AG04449 (cell line): ENCODE measurements at regions not wholly inside any gene's neighbourhood (a gene's known extent, or its start where the extent isn't known, plus 50 kb on each side); places are given as distances from the start of the nearest gene placed in this dataset.

ENCODE experiments used
- CTCF ChIA-PET: fragments of 350-600 bp; formaldehyde crosslinking; extraction: SDS; loops from one replicate; lab custom pipeline; 2021; ENCODE audit warnings: antibody characterized with exemption; lab: Yijun Ruan, JAX
- POLR2A ChIA-PET: fragments of 400-600, 350-600 bp; formaldehyde crosslinking; extraction: SDS; loops from one replicate; lab custom pipeline; 2020; ENCODE audit warnings: antibody characterized with exemption, inconsistent platforms; lab: Yijun Ruan, JAX
- DNase-seq: peaks from one replicate; pipeline ENCODE4 v3.0.0-alpha.2; 2010; ENCODE audit warnings: low read depth, low spot score
- H3K4me3 ChIP-seq: 2 replicates; pipeline ENCODE4 v1.5.1; 2011; ENCODE audit warnings: low read depth, mild to moderate bottlenecking, control low read depth, low read length
- TF ChIP-seq, protein P1 (sequence below): IDR thresholded peaks from one replicate; pipeline ENCODE4 v1.5.1; 2011; ENCODE audit warnings: mild to moderate bottlenecking, moderate library complexity, low read length, control low read depth, inconsistent platforms; ENCODE audit not compliant: insufficient read depth; ENCODE audit errors: missing control alignments

GRCh38 chr14:82533351-82533750 lies 999.7 kb upstream of the SEL1L start:
- H3K4me3 ChIP-seq = no peak overlapping the region
- CTCF ChIA-PET = no interaction called here

GRCh38 chr14:82536566-82536965 lies 1002.9 kb upstream of the SEL1L start:
- no peak for DNase-seq
- TF ChIP-seq, protein P1, sequence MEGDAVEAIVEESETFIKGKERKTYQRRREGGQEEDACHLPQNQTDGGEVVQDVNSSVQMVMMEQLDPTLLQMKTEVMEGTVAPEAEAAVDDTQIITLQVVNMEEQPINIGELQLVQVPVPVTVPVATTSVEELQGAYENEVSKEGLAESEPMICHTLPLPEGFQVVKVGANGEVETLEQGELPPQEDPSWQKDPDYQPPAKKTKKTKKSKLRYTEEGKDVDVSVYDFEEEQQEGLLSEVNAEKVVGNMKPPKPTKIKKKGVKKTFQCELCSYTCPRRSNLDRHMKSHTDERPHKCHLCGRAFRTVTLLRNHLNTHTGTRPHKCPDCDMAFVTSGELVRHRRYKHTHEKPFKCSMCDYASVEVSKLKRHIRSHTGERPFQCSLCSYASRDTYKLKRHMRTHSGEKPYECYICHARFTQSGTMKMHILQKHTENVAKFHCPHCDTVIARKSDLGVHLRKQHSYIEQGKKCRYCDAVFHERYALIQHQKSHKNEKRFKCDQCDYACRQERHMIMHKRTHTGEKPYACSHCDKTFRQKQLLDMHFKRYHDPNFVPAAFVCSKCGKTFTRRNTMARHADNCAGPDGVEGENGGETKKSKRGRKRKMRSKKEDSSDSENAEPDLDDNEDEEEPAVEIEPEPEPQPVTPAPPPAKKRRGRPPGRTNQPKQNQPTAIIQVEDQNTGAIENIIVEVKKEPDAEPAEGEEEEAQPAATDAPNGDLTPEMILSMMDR = no peak
- ChIA-PET POLR2A (no interaction called here), CTCF (no interaction called here)
- H3K4me3 ChIP-seq = no peak overlapping the region

More at GRCh38 chr14:82533351-82533750, 999.7 kb upstream of the SEL1L start:
- DNase-seq = no peak
- TF ChIP-seq, protein P1 = no peak
- POLR2A ChIA-PET = no interaction called here

DNA sequence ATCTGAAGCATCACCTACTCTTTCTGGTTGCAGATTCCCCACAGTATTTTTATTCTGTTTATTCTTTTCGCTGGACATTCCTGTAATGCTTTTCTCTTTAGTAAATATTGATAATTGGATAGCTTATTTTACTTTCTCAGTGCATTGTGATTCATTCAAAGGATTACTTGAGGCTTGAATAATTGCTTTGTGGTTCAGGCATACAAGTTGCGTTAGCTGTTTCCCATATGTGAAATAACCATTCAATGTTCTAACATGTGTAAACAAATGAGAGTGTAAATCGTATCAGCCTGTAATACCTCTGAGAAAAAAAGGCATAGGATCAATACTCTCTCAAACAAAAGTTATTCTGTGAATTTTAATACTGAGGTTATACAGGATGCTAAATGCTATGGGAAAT lies 1004.2 kb upstream of the SEL1L start:
- CTCF ChIA-PET = no interaction called here
- TF ChIP-seq, protein P1 = no peak
- POLR2A ChIA-PET = no interaction called here
- H3K4me3 ChIP-seq = no peak overlapping the region
- no peak for DNase-seq

- POLR2A ChIA-PET = no interaction called here
- CTCF ChIA-PET = no interaction called here
- H3K4me3 ChIP-seq = no peak overlapping the region
- no peak for DNase-seq
- TF ChIP-seq, protein P1 = no peak
Measured at GRCh38 chr14:82546401-82546800, 1012.7 kb upstream of the SEL1L start.

GRCh38 chr14:82549306-82549990 lies 1015.8 kb upstream of the SEL1L start:
- POLR2A ChIA-PET = no interaction called here
- TF ChIP-seq, protein P1 = no peak
- DNase-seq = no peak
- no peak overlapping the region for H3K4me3 ChIP-seq
- CTCF ChIA-PET = no interaction called here

- ChIA-PET CTCF (no interaction called here), POLR2A (no interaction called here)
- H3K4me3 ChIP-seq = no peak overlapping the region
- DNase-seq = no peak
- TF ChIP-seq, protein P1 = no peak
Measured at GRCh38 chr14:82562881-82563280, 1029.2 kb upstream of the SEL1L start.
